ENCODE measurements at regions not wholly inside any gene's neighbourhood (a gene's known extent, or its start where the extent isn't known, plus 50 kb on each side); places are given as distances from the start of the nearest gene placed in this dataset.

GRCh38 chr16:86872833-86873232, 294.5 kb downstream of the FOXL1 start:
- Histone ChIP-seq H3K4me1 (ENCODE audit: low read length) (no peaks in the 10 kb centered on the region), H2AFZ (ENCODE audit: low read length) (no peak overlapping the region), H3K9ac (ENCODE audit: low read length) (no peak overlapping the region), H3K27me3 (replicated peaks; ENCODE audit: insufficient read depth, low read length) (peaks cover 37% of the 10 kb centered on the region), H3F3A (ENCODE audit: insufficient read depth, low read length) (no peaks in the 10 kb centered on the region), H3K79me2 (ENCODE audit: low read length) (no peaks in the 10 kb centered on the region), H3K27ac (ENCODE audit: low read length) (no peak overlapping the region), H3K36me3 (replicated peaks; ENCODE audit: insufficient read depth, low read length) (no peaks in the 10 kb centered on the region), H3K9me3 (replicated peaks; ENCODE audit: insufficient read depth, low read length) (no peaks in the 10 kb centered on the region), H4K20me1 (ENCODE audit: insufficient read depth, low read length) (no peaks in the 10 kb centered on the region), H3K9me2 (replicated peaks; ENCODE audit: insufficient read depth, low read length) (no peaks in the 10 kb centered on the region), H3K4me2 (ENCODE audit: low read depth, low read length) (no peak overlapping the region), H3K4me3 (ENCODE audit: low read length) (no peak overlapping the region)
- no peak for DNase-seq
- TF ChIP-seq EZH2 (optimal IDR thresholded peaks at IDR 0.05; ENCODE audit: low read depth, low read length) (no peak), EZH2phosphoT487 (IDR thresholded peaks at IDR 0.05; ENCODE audit: low read length) (no peak)
- TF ChIP-seq, protein P1, sequence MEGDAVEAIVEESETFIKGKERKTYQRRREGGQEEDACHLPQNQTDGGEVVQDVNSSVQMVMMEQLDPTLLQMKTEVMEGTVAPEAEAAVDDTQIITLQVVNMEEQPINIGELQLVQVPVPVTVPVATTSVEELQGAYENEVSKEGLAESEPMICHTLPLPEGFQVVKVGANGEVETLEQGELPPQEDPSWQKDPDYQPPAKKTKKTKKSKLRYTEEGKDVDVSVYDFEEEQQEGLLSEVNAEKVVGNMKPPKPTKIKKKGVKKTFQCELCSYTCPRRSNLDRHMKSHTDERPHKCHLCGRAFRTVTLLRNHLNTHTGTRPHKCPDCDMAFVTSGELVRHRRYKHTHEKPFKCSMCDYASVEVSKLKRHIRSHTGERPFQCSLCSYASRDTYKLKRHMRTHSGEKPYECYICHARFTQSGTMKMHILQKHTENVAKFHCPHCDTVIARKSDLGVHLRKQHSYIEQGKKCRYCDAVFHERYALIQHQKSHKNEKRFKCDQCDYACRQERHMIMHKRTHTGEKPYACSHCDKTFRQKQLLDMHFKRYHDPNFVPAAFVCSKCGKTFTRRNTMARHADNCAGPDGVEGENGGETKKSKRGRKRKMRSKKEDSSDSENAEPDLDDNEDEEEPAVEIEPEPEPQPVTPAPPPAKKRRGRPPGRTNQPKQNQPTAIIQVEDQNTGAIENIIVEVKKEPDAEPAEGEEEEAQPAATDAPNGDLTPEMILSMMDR (IDR thresholded peaks at IDR 0.05; ENCODE audit: low read length) = no peak

DNA sequence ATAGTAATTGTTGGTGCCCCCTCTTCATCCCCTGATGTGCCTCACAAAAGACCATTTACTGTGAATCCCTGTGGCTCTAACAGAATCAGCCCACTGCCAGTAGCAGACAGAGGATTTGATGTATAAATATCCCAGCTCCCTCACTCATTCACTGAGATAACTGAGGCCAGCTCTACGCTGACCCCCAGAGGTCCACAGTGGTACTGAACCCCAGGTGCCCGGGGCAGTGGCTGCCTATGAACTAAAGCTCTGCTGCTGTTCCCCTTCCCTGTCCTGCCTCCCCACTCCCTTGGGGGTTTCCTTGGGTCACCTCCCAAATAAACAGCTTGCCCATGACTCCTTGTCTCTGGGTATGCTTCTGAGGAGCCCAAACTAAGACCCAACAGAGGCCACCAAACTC, 295.8 kb downstream of the FOXL1 start:
- TF ChIP-seq EZH2 (optimal IDR thresholded peaks at IDR 0.05; ENCODE audit: low read depth, low read length) = no peak
- TF ChIP-seq, protein P1 (IDR thresholded peaks at IDR 0.05; ENCODE audit: low read length) = peak; percentile 36
- H3K9ac ChIP-seq (ENCODE audit: low read length) = no peak overlapping the region

DNA sequence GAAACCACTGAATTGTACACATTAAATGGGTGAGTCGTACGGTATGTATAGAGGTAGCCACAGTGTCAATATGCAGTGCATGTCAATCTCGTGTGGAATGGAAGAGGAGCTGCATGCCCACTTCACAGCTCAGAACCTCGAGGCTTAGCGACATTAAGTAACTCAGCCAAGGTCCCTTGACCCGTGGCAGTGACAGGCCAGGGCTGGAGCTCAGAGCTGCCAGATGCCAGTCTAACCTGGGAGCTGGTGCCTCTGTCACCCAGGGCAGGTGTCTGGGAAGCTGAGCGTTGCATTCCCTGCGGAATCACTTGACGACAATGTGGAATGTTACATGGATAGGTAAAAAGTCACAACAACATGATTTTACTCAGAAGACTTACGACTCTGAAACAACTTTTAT, 298.1 kb downstream of the FOXL1 start:
- no peak overlapping the region for H2AFZ ChIP-seq (ENCODE audit: low read length)
- H3K9me3 ChIP-seq (replicated peaks; ENCODE audit: insufficient read depth, low read length) = no peaks in the 10 kb centered on the region
- no peak overlapping the region for H3K9ac ChIP-seq (ENCODE audit: low read length)
- H3K36me3 ChIP-seq (replicated peaks; ENCODE audit: insufficient read depth, low read length) = no peaks in the 10 kb centered on the region
- H4K20me1 ChIP-seq (ENCODE audit: insufficient read depth, low read length) = no peaks in the 10 kb centered on the region
- peaks cover 32% of the 10 kb centered on the region for H3K27me3 ChIP-seq (replicated peaks; ENCODE audit: insufficient read depth, low read length)
- H3K4me2 ChIP-seq (ENCODE audit: low read depth, low read length) = no peak overlapping the region
- H3K27ac ChIP-seq (ENCODE audit: low read length) = no peak overlapping the region
- H3K4me3 ChIP-seq (ENCODE audit: low read length) = no peak overlapping the region
- H3K79me2 ChIP-seq (ENCODE audit: low read length) = no peaks in the 10 kb centered on the region
- no peaks in the 10 kb centered on the region for H3K4me1 ChIP-seq (ENCODE audit: low read length)
- DNase-seq = no peak
- no peaks in the 10 kb centered on the region for H3F3A ChIP-seq (ENCODE audit: insufficient read depth, low read length)
- no peaks in the 10 kb centered on the region for H3K9me2 ChIP-seq (replicated peaks; ENCODE audit: insufficient read depth, low read length)
- no peak for TF ChIP-seq EZH2 (optimal IDR thresholded peaks at IDR 0.05; ENCODE audit: low read depth, low read length)
- no peak for TF ChIP-seq EZH2phosphoT487 (IDR thresholded peaks at IDR 0.05; ENCODE audit: low read length)
- TF ChIP-seq, protein P1 (IDR thresholded peaks at IDR 0.05; ENCODE audit: low read length) = no peak

More for the DNA sequence above, 295.8 kb downstream of the FOXL1 start:
- no peaks in the 10 kb centered on the region for H4K20me1 ChIP-seq (ENCODE audit: insufficient read depth, low read length)
- no peak overlapping the region for H2AFZ ChIP-seq (ENCODE audit: low read length)
- H3K9me3 ChIP-seq (replicated peaks; ENCODE audit: insufficient read depth, low read length) = no peaks in the 10 kb centered on the region
- peaks cover 32% of the 10 kb centered on the region for H3K27me3 ChIP-seq (replicated peaks; ENCODE audit: insufficient read depth, low read length)
- no peak overlapping the region for H3K4me3 ChIP-seq (ENCODE audit: low read length)
- no peaks in the 10 kb centered on the region for H3K36me3 ChIP-seq (replicated peaks; ENCODE audit: insufficient read depth, low read length)
- no peaks in the 10 kb centered on the region for H3K9me2 ChIP-seq (replicated peaks; ENCODE audit: insufficient read depth, low read length)
- H3F3A ChIP-seq (ENCODE audit: insufficient read depth, low read length) = no peaks in the 10 kb centered on the region
- H3K27ac ChIP-seq (ENCODE audit: low read length) = no peak overlapping the region
- no peak overlapping the region for H3K4me2 ChIP-seq (ENCODE audit: low read depth, low read length)
- no peaks in the 10 kb centered on the region for H3K79me2 ChIP-seq (ENCODE audit: low read length)
- no peaks in the 10 kb centered on the region for H3K4me1 ChIP-seq (ENCODE audit: low read length)
- DNase-seq = no peak
